Neural cell (in vitro differentiated cells): ENCODE measurements at regions not wholly inside any gene's neighbourhood (a gene's known extent, or its start where the extent isn't known, plus 50 kb on each side); places are given as distances from the start of the nearest gene placed in this dataset.

Experiments
- H2AFZ ChIP-seq: fragments of 200-600, 300-800 bp; sonication (generic), shearing (Covaris generic); 2 replicates; pipeline ENCODE4 v1.6.0; 2014; ENCODE audit warnings: low read depth, mild to moderate bottlenecking, antibody characterized with exemption, low read length, moderate library complexity
- H3F3A ChIP-seq: fragments of 200-600 bp; shearing (Covaris generic); 2 replicates; pipeline ENCODE4 v1.6.1; 2016; ENCODE audit warnings: mild to moderate bottlenecking, moderate library complexity, mixed read lengths, antibody characterized with exemption, low read length; ENCODE audit not compliant: insufficient read depth, poor library complexity, severe bottlenecking
- H3K27ac ChIP-seq: fragments of 200-600, 300-800 bp; sonication (generic), shearing (Covaris generic); 2 replicates; pipeline ENCODE4 v1.5.1; 2014; ENCODE audit warnings: mild to moderate bottlenecking, low read length, moderate library complexity
- H3K27me3 ChIP-seq: fragments of 300-800, 200-600 bp; sonication (generic), shearing (Covaris generic); 2 replicates; pipeline ENCODE4 v1.6.0; 2014; ENCODE audit warnings: mild to moderate bottlenecking, low read depth, low read length, moderate library complexity; ENCODE audit not compliant: insufficient read depth
- H3K36me3 ChIP-seq: fragments of 300-800, 200-600 bp; sonication (generic), shearing (Covaris generic); 2 replicates; pipeline ENCODE4 v1.5.1; 2014; ENCODE audit warnings: mild to moderate bottlenecking, antibody characterized with exemption, low read length, moderate library complexity; ENCODE audit not compliant: insufficient read depth
- H3K4me2 ChIP-seq: fragments of 300-800, 200-600 bp; sonication (generic), shearing (Covaris generic); 2 replicates; pipeline ENCODE4 v1.6.0; 2014; ENCODE audit warnings: mild to moderate bottlenecking, low read length
- H3K4me3 ChIP-seq: fragments of 300-800, 200-600 bp; sonication (generic), shearing (Covaris generic); 2 replicates; pipeline ENCODE4 v1.5.1; 2014; ENCODE audit warnings: mild to moderate bottlenecking, low read length, moderate library complexity
- H3K79me2 ChIP-seq: fragments of 200-600 bp; shearing (Covaris generic); replicated peaks from 2 replicates; pipeline ENCODE4 v1.6.0; 2014; ENCODE audit warnings: mild to moderate bottlenecking, low read length, moderate library complexity; ENCODE audit not compliant: insufficient read depth
- H3K9ac ChIP-seq: fragments of 300-800, 200-600 bp; sonication (generic), shearing (Covaris generic); 2 replicates; pipeline ENCODE4 v1.6.1; 2016; ENCODE audit warnings: mild to moderate bottlenecking, low read length, mixed read lengths
- H3K9me2 ChIP-seq: fragments of 200-600 bp; shearing (Covaris generic); 2 replicates; pipeline ENCODE4 v1.6.1; 2016; ENCODE audit warnings: mild to moderate bottlenecking, low read length, mixed read lengths; ENCODE audit not compliant: insufficient read depth
- H3K9me3 ChIP-seq: fragments of 200-600, 300-800 bp; sonication (generic), shearing (Covaris generic); 2 replicates; pipeline ENCODE4 v1.6.1; 2016; ENCODE audit warnings: mild to moderate bottlenecking, mixed run types, low read length, moderate library complexity, mixed read lengths
- H4K20me1 ChIP-seq: fragments of 200-600 bp; shearing (Covaris generic); 2 replicates; pipeline ENCODE4 v1.6.1; 2016; ENCODE audit warnings: mild to moderate bottlenecking, mixed run types; ENCODE audit not compliant: insufficient read depth
- CTCF ChIP-seq: fragments of 450-650 bp; IDR thresholded peaks from 2 replicates; pipeline ENCODE4 v1.5.1; 2014; ENCODE audit warnings: antibody characterized with exemption, mild to moderate bottlenecking, moderate library complexity; ENCODE audit not compliant: poor library complexity, severe bottlenecking
- EP300 ChIP-seq: fragments of 450-650 bp; conservative IDR thresholded peaks from 2 replicates; pipeline ENCODE4 v1.6.1; 2014; ENCODE audit warnings: antibody characterized with exemption, mild to moderate bottlenecking, moderate library complexity; ENCODE audit not compliant: poor library complexity, severe bottlenecking
- EZH2 ChIP-seq: fragments of 200-600, 300-800 bp; shearing (Covaris generic), sonication (generic); IDR thresholded peaks from 2 replicates; pipeline ENCODE4 v1.6.1; 2014; ENCODE audit warnings: antibody characterized with exemption, low read length, borderline replicate concordance, mild to moderate bottlenecking; ENCODE audit not compliant: insufficient read depth, poor library complexity, severe bottlenecking
- MXI1 ChIP-seq: fragments of 450-650 bp; conservative IDR thresholded peaks from 2 replicates; pipeline ENCODE4 v1.6.1; 2014; ENCODE audit warnings: antibody characterized with exemption, mild to moderate bottlenecking; ENCODE audit not compliant: poor library complexity, severe bottlenecking
- POLR2AphosphoS5 ChIP-seq: IDR thresholded peaks from 2 replicates; pipeline ENCODE4 v1.6.1; 2012
- RAD21 ChIP-seq: fragments of 450-650 bp; conservative IDR thresholded peaks from 2 replicates; pipeline ENCODE4 v1.6.1; 2014; ENCODE audit warnings: antibody characterized with exemption, mild to moderate bottlenecking, moderate library complexity
- REST ChIP-seq: IDR thresholded peaks from 2 replicates; pipeline ENCODE4 v1.6.1; 2012; ENCODE audit warnings: borderline replicate concordance
- SMC3 ChIP-seq: fragments of 450-650 bp; conservative IDR thresholded peaks from 2 replicates; pipeline ENCODE4 v1.6.1; 2014; ENCODE audit warnings: antibody characterized with exemption, mild to moderate bottlenecking, moderate library complexity; ENCODE audit not compliant: poor library complexity
- TAF1 ChIP-seq: IDR thresholded peaks from 2 replicates; pipeline ENCODE4 v1.6.1; 2012; ENCODE audit warnings: low read depth

GRCh38 chr18:60892441-60892840 lies 440.8 kb upstream of the CDH20 start:
- Histone ChIP-seq H3K4me2 (no peak overlapping the region), H4K20me1 (no peaks in the 10 kb centered on the region), H2AFZ (no peak overlapping the region), H3F3A (no peaks in the 10 kb centered on the region), H3K36me3 (no peaks in the 10 kb centered on the region), H3K9ac (no peak overlapping the region), H3K4me3 (no peak overlapping the region), H3K9me3 (no peaks in the 10 kb centered on the region), H3K27ac (no peak overlapping the region), H3K79me2 (no peaks in the 10 kb centered on the region), H3K27me3 (no peaks in the 10 kb centered on the region), H3K9me2 (no peaks in the 10 kb centered on the region)
- no peak for TF ChIP-seq REST

- Histone ChIP-seq H4K20me1 (no peaks in the 10 kb centered on the region), H3F3A (no peaks in the 10 kb centered on the region), H3K4me2 (no peak overlapping the region), H3K9me3 (no peaks in the 10 kb centered on the region), H3K9me2 (no peaks in the 10 kb centered on the region), H3K27ac (no peak overlapping the region), H3K79me2 (no peaks in the 10 kb centered on the region), H2AFZ (no peak overlapping the region), H3K27me3 (no peaks in the 10 kb centered on the region), H3K9ac (no peak overlapping the region), H3K36me3 (no peaks in the 10 kb centered on the region), H3K4me3 (no peak overlapping the region)
- TF ChIP-seq EZH2 = no peak
- no peak for TF ChIP-seq TAF1
- no peak for TF ChIP-seq EP300
- no peak for TF ChIP-seq RAD21
- no peak for TF ChIP-seq POLR2AphosphoS5
- no peak for TF ChIP-seq CTCF
- TF ChIP-seq SMC3 = no peak
- no peak for TF ChIP-seq MXI1
- TF ChIP-seq REST = no peak
Observed at GRCh38 chr18:60892855-60893254, 440.4 kb upstream of the CDH20 start.
